Thyroid gland (tissue), 4 donors: ENCODE measurements at regions not wholly inside any gene's neighbourhood (a gene's known extent, or its start where the extent isn't known, plus 50 kb on each side); places are given as distances from the start of the nearest gene placed in this dataset.

Experiments used
- POLR2A ChIP-seq, 2 donors: fragments of 450-650 bp; IDR thresholded peaks; one replicate each; pipeline ENCODE4 v1.6.1; 2017; ENCODE audit warnings: antibody characterized with exemption in 2 of 2, mild to moderate bottlenecking in 2 of 2, moderate library complexity in 1 of 2
- TF ChIP-seq, protein P1 (sequence below), 6 experiments: fragments of 200-600 bp in 3 of 6; fragments of 450-650 bp in 3 of 6; sonication (generic) in 3 of 6; IDR thresholded peaks; one replicate each; pipeline ENCODE4 v1.5.1; 2016 to 2019; ENCODE audit warnings: antibody characterized with exemption in 6 of 6, mild to moderate bottlenecking in 2 of 6, inconsistent platforms in 1 of 6, moderate library complexity in 1 of 6

DNA sequence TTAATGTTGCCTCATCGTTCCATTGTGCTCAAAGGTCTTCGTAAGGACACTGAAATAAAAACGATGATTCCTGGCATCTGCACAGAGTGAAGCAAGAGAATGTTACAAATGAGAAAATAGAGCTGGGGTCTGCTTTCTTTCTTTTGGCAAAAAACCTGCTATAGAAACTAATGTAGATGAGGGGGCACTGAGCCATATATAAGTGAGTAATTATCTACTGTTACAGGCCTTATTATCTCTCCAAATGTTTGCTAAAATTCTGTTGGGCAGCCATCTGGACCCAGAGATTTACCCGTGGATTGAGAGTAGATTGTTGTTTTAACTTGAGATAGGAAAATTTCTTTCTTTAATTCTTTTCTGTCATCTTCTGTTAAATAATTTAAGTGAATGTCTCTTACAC is 472.5 kb upstream of the PIK3C3 start:
- TF ChIP-seq, protein P1, sequence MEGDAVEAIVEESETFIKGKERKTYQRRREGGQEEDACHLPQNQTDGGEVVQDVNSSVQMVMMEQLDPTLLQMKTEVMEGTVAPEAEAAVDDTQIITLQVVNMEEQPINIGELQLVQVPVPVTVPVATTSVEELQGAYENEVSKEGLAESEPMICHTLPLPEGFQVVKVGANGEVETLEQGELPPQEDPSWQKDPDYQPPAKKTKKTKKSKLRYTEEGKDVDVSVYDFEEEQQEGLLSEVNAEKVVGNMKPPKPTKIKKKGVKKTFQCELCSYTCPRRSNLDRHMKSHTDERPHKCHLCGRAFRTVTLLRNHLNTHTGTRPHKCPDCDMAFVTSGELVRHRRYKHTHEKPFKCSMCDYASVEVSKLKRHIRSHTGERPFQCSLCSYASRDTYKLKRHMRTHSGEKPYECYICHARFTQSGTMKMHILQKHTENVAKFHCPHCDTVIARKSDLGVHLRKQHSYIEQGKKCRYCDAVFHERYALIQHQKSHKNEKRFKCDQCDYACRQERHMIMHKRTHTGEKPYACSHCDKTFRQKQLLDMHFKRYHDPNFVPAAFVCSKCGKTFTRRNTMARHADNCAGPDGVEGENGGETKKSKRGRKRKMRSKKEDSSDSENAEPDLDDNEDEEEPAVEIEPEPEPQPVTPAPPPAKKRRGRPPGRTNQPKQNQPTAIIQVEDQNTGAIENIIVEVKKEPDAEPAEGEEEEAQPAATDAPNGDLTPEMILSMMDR (IDR thresholded peaks at IDR 0.05): no peak
- TF ChIP-seq POLR2A (IDR thresholded peaks at IDR 0.05): no peak
